Neural progenitor cell (in vitro differentiated cells): ENCODE measurements at regions not wholly inside any gene's neighbourhood (a gene's known extent, or its start where the extent isn't known, plus 50 kb on each side); places are given as distances from the start of the nearest gene placed in this dataset.

Source experiments
- EZH2 ChIP-seq: fragments of 200-600 bp; sonication (generic); IDR thresholded peaks from 2 replicates; pipeline ENCODE4 v1.6.1; 2017; ENCODE audit warnings: antibody characterized with exemption, mild to moderate bottlenecking, moderate library complexity
- TF ChIP-seq, protein P1 (sequence below): fragments of 200-600 bp; sonication (generic); IDR thresholded peaks from 2 replicates; pipeline ENCODE4 v1.5.1; 2017; ENCODE audit warnings: antibody characterized with exemption, mild to moderate bottlenecking

DNA sequence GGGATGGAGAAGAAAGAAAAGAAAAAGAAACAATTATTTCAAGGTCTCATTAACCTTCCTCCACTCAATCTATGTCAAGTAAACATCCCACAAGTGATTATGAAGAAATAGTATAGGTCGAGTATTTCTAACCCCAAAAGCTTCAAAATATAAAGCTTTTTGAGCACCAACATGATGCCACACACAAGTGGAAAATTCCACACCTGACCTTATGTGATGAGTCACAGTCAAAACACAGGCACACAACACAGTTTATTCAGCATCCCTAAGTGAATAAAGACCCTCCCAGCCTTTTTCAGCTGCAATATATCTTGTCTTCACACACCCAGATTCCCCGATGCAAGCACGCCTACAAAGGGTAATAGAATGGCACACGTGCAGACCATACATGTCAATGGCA lies 51.7 kb upstream of the VEGFC start:
- TF ChIP-seq, protein P1, sequence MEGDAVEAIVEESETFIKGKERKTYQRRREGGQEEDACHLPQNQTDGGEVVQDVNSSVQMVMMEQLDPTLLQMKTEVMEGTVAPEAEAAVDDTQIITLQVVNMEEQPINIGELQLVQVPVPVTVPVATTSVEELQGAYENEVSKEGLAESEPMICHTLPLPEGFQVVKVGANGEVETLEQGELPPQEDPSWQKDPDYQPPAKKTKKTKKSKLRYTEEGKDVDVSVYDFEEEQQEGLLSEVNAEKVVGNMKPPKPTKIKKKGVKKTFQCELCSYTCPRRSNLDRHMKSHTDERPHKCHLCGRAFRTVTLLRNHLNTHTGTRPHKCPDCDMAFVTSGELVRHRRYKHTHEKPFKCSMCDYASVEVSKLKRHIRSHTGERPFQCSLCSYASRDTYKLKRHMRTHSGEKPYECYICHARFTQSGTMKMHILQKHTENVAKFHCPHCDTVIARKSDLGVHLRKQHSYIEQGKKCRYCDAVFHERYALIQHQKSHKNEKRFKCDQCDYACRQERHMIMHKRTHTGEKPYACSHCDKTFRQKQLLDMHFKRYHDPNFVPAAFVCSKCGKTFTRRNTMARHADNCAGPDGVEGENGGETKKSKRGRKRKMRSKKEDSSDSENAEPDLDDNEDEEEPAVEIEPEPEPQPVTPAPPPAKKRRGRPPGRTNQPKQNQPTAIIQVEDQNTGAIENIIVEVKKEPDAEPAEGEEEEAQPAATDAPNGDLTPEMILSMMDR: no peak
- TF ChIP-seq EZH2: no peak
